Stomach (tissue), 4 donors: ENCODE measurements at regions not wholly inside any gene's neighbourhood (a gene's known extent, or its start where the extent isn't known, plus 50 kb on each side); places are given as distances from the start of the nearest gene placed in this dataset.

ENCODE experiments used
- CTCF ChIP-seq, 7 experiments: fragments of 450-650 bp in 4 of 7; fragments of 200-600 bp in 3 of 7; sonication (generic) in 3 of 7; IDR thresholded peaks; one replicate each; pipeline ENCODE4 v1.5.1; 2016 to 2019; ENCODE audit warnings: antibody characterized with exemption in 7 of 7, control low read depth in 2 of 7, mild to moderate bottlenecking in 1 of 7
- POLR2A ChIP-seq, 4 donors: fragments of 450-650 bp; IDR thresholded peaks; one replicate each; pipeline ENCODE4 v1.6.1; 2016; ENCODE audit warnings: antibody characterized with exemption in 4 of 4, control low read depth in 2 of 4, mild to moderate bottlenecking in 1 of 4, moderate library complexity in 1 of 4

GRCh38 chr5:96565582-96566265, 96.5 kb upstream of the CAST start:
- TF ChIP-seq POLR2A (IDR thresholded peaks at IDR 0.05) (no peak), CTCF (IDR thresholded peaks at IDR 0.05) (no peak)
